Common myeloid progenitor, CD34-positive (primary cell): ENCODE measurements at regions not wholly inside any gene's neighbourhood (a gene's known extent, or its start where the extent isn't known, plus 50 kb on each side); places are given as distances from the start of the nearest gene placed in this dataset.
A peak's percentile ranks its signal among the peaks of the same experiment; 100 is the strongest.

Experiments
- CTCF ChIA-PET: fragments of 350-600 bp; sonication (Branson Sonifier 250); formaldehyde crosslinking; loops from one replicate; lab custom pipeline; 2021; ENCODE audit warnings: antibody characterized with exemption; lab: Charles Lee
- POLR2A ChIA-PET: fragments of 350-600 bp; sonication (Branson Sonifier 250); formaldehyde crosslinking; loops from one replicate; lab custom pipeline; 2021; ENCODE audit warnings: antibody characterized with exemption; lab: Charles Lee
- DNase-seq, 3 donors: peaks; one replicate each; pipeline versions ENCODE4 v3.0.0 to v3.0.0-alpha.2; 2013
- H3K27ac ChIP-seq, 2 experiments: 1 replicate in 1 of 2; 2 replicates in 1 of 2; pipeline ENCODE4 v1.7.0; 2013; ENCODE audit warnings: inconsistent platforms in 2 of 2, low read length in 2 of 2, mild to moderate bottlenecking in 2 of 2, low read depth in 1 of 2, moderate library complexity in 1 of 2; ENCODE audit not compliant: severe bottlenecking in 2 of 2, insufficient read depth in 1 of 2, poor library complexity in 1 of 2
- H3K27me3 ChIP-seq, 5 experiments: replicated peaks in 2 of 5; 1 replicate in 3 of 5; 2 replicates in 2 of 5; pipeline versions ENCODE4 v1.6.1 to v1.7.0; 2013; ENCODE audit warnings: low read length in 4 of 5, mild to moderate bottlenecking in 2 of 5, moderate library complexity in 2 of 5, inconsistent platforms in 1 of 5; ENCODE audit not compliant: insufficient read depth in 5 of 5, control insufficient read depth in 4 of 5
- H3K36me3 ChIP-seq, 4 experiments: 1 replicate in 2 of 4; 2 replicates in 2 of 4; pipeline versions ENCODE4 v1.6.1 to v1.7.0; 2013; ENCODE audit warnings: low read length in 3 of 4, control low read depth in 1 of 4, mild to moderate bottlenecking in 1 of 4; ENCODE audit not compliant: control insufficient read depth in 4 of 4, insufficient read depth in 4 of 4
- H3K4me1 ChIP-seq, 4 experiments: 1 replicate in 3 of 4; 2 replicates in 1 of 4; pipeline versions ENCODE4 v1.6.1 to v1.7.1; 2013; ENCODE audit warnings: low read length in 3 of 4, mild to moderate bottlenecking in 3 of 4, control low read depth in 1 of 4, inconsistent platforms in 1 of 4, moderate library complexity in 1 of 4; ENCODE audit not compliant: control insufficient read depth in 4 of 4, insufficient read depth in 4 of 4; ENCODE audit errors: control extremely low read depth in 1 of 4
- H3K4me3 ChIP-seq, 7 experiments: 1 replicate in 4 of 7; 2 replicates in 3 of 7; pipeline versions ENCODE4 v1.5.1 to v1.7.0; 2013; ENCODE audit warnings: mild to moderate bottlenecking in 7 of 7, low read length in 6 of 7, moderate library complexity in 6 of 7, inconsistent platforms in 2 of 7, low read depth in 2 of 7, control low read depth in 1 of 7; ENCODE audit not compliant: insufficient read depth in 4 of 7, control insufficient read depth in 1 of 7; ENCODE audit errors: extremely low read depth in 1 of 7
- H3K9me3 ChIP-seq, 5 experiments: 1 replicate in 4 of 5; 2 replicates in 1 of 5; pipeline versions ENCODE4 v1.6.1 to v1.7.1; 2013; ENCODE audit warnings: low read length in 4 of 5, mild to moderate bottlenecking in 2 of 5, inconsistent platforms in 1 of 5, low read depth in 1 of 5, moderate library complexity in 1 of 5; ENCODE audit not compliant: control insufficient read depth in 4 of 5, insufficient read depth in 2 of 5; ENCODE audit errors: control extremely low read depth in 1 of 5
- WGBS: methylation state at CpG from one replicate; pipeline ENCODE4 v1.1.5; 2013; ENCODE audit not compliant: insufficient coverage; 5-methylcytosine and 5-hydroxymethylcytosine counted together

DNA sequence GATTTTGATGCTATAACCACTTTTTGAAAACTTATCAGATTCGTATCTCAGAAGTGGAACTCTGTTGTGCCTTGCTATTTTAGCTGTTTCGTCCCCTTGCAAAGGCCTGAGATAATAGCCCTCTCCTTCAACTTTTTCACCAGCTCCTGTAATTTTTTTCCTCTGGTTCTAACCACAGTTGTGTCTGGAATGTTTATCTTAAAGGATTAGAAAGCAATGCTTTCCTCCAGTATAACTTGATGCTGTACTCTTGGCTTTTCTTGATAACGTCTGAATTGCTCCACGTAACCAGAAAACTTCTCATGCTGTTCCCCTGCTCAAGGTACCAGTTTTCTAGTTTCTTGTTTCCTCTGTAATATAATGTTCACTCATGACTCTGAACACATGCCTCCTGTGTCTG is 209.4 kb downstream of the DTWD2 start:
- no peak overlapping the region for H3K27ac ChIP-seq
- DNase-seq = no peak
- no peak overlapping the region for H3K4me3 ChIP-seq
- CTCF ChIA-PET = no interaction called here
- WGBS = 96% methylated on average over 4 of the region's 4 CpGs
- H3K36me3 ChIP-seq = no peaks in the 10 kb centered on the region
- H3K9me3 ChIP-seq = no peaks in the 10 kb centered on the region
- POLR2A ChIA-PET = no interaction called here
- H3K4me1 ChIP-seq = peaks cover 0 to 5% (median 0%) of the 10 kb centered on the region in 4 experiments
- no peaks in the 10 kb centered on the region for H3K27me3 ChIP-seq

DNA sequence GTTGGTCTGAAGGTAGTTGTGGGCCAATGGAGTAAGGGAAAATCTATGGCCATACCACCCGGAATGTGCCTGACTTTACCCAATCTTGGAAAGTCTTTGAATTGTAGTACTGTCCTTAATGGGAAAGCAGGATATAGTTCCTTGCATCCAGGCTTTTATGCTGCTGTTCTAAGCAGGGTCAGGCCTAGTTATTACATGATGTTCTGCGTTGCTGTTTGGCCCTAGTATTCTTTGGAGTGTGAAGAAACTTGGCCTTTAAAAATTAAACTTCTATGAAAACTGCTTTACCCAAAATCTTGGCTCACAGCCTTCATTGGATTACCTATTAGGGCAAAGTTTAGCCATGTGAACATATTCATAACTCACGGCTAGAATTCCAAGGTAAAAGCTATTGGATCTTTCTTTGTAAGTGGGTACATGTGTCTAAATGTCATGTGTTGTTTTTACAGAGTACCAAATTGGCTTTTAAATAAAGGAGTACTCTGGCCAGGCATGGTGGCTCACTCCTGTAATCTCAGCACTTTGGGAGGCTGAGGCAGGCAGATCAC is 211.1 kb downstream of the DTWD2 start:
- H3K27me3 ChIP-seq = no peaks in the 10 kb centered on the region
- no peaks in the 10 kb centered on the region for H3K9me3 ChIP-seq
- no peak overlapping the region for H3K27ac ChIP-seq
- H3K36me3 ChIP-seq = no peaks in the 10 kb centered on the region
- no peak overlapping the region for H3K4me3 ChIP-seq
- POLR2A ChIA-PET = no interaction called here
- no CpG with 5 or more reads among the region's 3 CpGs for WGBS
- CTCF ChIA-PET = no interaction called here
- DNase-seq = no peak
- H3K4me1 ChIP-seq = peaks cover 0 to 5% (median 0%) of the 10 kb centered on the region in 4 experiments

DNA sequence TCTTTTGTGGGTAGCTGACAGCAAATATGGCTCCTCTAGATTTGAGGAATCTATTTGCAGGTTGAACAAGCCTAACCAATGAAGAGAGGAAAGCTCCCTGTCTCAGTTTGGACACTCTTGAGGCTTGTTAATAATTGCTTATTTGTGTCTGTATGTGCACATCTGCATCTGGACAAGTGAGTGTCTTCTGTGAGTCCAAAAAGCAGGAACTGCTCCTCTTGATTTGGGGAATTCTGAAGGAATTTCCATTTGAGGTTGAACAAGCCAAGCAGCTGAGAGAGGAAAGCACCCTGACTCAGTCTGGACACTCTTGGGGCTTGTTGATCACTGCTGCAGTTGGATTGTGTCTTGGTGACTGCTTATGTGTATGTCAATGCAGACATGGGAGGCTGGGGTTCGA is 211.6 kb downstream of the DTWD2 start:
- Histone ChIP-seq H3K27me3 (no peaks in the 10 kb centered on the region), H3K36me3 (no peaks in the 10 kb centered on the region), H3K27ac (no peak overlapping the region), H3K4me1 (peaks cover 0 to 5% (median 0%) of the 10 kb centered on the region in 4 experiments), H3K9me3 (no peaks in the 10 kb centered on the region), H3K4me3 (no peak overlapping the region)
- ChIA-PET CTCF (no interaction called here), POLR2A (no interaction called here)
- no peak for DNase-seq
- 100% methylated on average over 1 of the region's 1 CpG for WGBS

DNA sequence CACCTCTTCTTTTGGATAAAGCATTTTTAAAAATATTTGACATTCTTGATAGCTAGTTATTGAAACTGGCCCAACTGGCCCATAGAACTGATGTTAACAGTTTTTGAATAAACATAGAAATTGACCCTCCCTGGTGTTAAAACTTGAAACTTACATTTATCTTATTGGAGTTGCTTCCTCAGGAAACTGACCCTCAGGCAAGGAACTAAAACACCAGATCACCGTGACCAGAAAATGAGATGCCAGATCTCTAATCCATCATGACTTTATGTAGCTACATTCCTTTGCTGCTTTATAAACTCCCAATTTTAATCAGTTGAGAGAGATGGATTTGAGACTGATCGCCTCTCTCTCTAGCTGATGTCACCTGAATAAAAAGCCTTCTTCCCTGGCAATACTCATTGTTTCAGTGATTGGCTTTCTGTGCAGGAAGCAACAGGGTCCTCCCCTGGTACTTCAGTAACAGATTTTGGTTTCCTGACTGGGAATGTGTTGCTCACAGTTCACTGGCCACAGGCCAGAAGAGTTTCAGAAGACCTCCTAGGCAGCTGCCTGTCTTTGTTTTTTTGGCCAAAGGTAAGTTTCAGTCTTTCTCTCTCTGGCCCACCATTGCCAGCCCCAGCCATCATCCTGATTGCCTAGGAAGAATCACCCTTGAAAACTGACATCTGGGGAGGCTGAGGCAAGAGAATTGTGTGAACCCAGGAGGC is 212.4 kb downstream of the DTWD2 start:
- POLR2A ChIA-PET = no interaction called here
- Histone ChIP-seq H3K27ac (no peak overlapping the region), H3K4me1 (peaks cover 0 to 5% (median 0%) of the 10 kb centered on the region in 4 experiments), H3K36me3 (no peaks in the 10 kb centered on the region), H3K4me3 (no peak overlapping the region), H3K9me3 (no peaks in the 10 kb centered on the region), H3K27me3 (no peaks in the 10 kb centered on the region)
- CTCF ChIA-PET = no interaction called here
- no CpG with 5 or more reads among the region's 2 CpGs for WGBS
- peak in 1 of 3 donors; percentile 2 for DNase-seq

DNA sequence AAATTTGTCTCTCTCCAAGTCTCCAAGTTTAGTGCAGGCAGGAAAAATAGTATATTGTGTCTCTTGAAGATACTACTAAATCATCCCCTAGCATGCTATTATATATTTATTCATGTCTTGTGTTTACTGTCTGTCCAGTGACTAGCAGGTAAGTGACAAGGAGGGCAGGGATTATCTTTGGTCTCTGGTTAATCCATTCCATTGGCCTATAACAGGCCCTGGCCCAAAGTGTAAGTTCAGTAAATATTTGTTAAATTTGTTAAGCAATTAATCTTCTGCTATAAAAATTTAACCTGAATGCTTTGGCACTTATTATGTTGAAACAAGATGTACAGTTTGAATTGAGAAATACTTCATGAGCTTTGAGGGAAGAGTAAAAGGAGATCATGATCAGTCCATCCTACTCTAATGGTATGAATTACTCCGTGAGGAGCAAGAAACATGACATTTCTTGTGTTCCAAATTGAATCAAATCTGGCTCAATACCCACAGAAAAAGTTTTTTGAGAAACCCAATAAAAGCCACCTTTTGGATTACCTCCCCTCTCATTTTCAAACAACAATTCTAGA is 219.7 kb downstream of the DTWD2 start:
- Histone ChIP-seq H3K36me3 (no peaks in the 10 kb centered on the region), H3K4me1 (no peaks in the 10 kb centered on the region), H3K27ac (no peak overlapping the region), H3K27me3 (no peaks in the 10 kb centered on the region), H3K9me3 (no peaks in the 10 kb centered on the region), H3K4me3 (no peak overlapping the region)
- ChIA-PET CTCF (no interaction called here), POLR2A (no interaction called here)
- WGBS = no CpG with 5 or more reads among the region's 1 CpG
- DNase-seq = no peak

DNA sequence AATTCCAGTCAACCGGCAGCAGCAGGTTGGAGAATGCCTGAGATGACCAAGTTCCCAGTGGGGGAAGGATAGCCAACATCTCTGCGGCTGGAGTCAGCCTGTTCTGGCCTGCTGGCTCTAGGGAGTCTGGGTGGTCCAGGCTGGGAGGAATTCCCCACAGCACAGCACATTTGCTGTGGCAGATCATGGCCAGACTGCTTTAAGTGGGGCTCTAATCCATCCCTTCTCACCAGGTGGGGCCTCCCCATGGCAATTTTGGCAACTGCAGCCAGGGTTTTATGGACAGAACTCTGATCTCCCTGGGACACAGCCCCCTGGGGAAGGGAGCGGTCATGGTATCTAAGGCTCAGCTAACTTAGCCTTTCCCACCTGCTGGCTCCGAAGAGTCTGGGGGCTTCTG is 226.1 kb downstream of the DTWD2 start:
- no peak overlapping the region for H3K27ac ChIP-seq
- no peaks in the 10 kb centered on the region for H3K4me1 ChIP-seq
- no peaks in the 10 kb centered on the region for H3K36me3 ChIP-seq
- CTCF ChIA-PET = no interaction called here
- no peaks in the 10 kb centered on the region for H3K27me3 ChIP-seq
- POLR2A ChIA-PET = no interaction called here
- WGBS = 88% methylated on average over 3 of the region's 4 CpGs
- H3K9me3 ChIP-seq = peaks cover 0 to 3% (median 0%) of the 10 kb centered on the region in 5 experiments
- H3K4me3 ChIP-seq = no peak overlapping the region
- DNase-seq = no peak

DNA sequence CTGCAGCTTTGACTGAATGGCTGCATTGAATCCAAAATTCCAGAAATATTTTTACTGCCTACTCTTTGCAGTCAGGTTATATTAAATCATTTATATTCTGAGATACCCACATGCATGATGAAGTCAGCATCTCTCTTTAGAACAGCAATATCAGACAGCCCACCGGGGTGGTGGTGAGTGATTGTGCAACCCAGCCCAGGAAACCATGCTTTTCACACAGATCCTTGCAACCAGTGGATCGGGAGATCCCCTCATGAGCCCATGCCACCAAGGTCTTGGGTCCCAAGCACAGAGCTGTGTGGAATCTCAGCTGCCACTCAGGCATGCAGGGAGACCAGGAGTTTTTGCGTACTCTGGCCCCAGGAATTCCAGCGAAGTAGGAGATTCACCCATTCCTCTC is 226.5 kb downstream of the DTWD2 start:
- Histone ChIP-seq H3K4me3 (no peak overlapping the region), H3K36me3 (no peaks in the 10 kb centered on the region), H3K27me3 (no peaks in the 10 kb centered on the region), H3K4me1 (no peaks in the 10 kb centered on the region), H3K27ac (no peak overlapping the region), H3K9me3 (peaks cover 0 to 3% (median 0%) of the 10 kb centered on the region in 5 experiments)
- DNase-seq = no peak
- POLR2A ChIA-PET = no interaction called here
- WGBS = 90% methylated on average over 3 of the region's 4 CpGs
- CTCF ChIA-PET = interaction anchor here (1.1 kb wide), 1 partner anchor 30 kb away, joined by 3 read pairs; no protein-coding TSS in a partner anchor
